Ascending aorta (tissue), 2 donors: ENCODE measurements at regions not wholly inside any gene's neighbourhood (a gene's known extent, or its start where the extent isn't known, plus 50 kb on each side); places are given as distances from the start of the nearest gene placed in this dataset.

Experiments
- DNase-seq, 2 donors: peaks; one replicate each; pipeline ENCODE4 v3.0.0-alpha.2; 2019; ENCODE audit warnings: low spot score in 2 of 2
- H3K27ac ChIP-seq, 2 donors: fragments of 200-600 bp; sonication (generic); one replicate each; pipeline ENCODE4 v1.5.1; 2016 to 2017; ENCODE audit warnings: mild to moderate bottlenecking in 1 of 2
- H3K27me3 ChIP-seq: fragments of 200-600 bp; sonication (generic); one replicate; pipeline ENCODE4 v1.5.1; 2017
- H3K36me3 ChIP-seq, 2 donors: fragments of 200-600 bp; sonication (generic); one replicate each; pipeline ENCODE4 v1.5.1; 2016
- H3K4me1 ChIP-seq, 2 donors: fragments of 200-600 bp; sonication (generic); one replicate each; pipeline ENCODE4 v1.5.1; 2016 to 2017; ENCODE audit warnings: mild to moderate bottlenecking in 1 of 2
- H3K4me3 ChIP-seq, 2 donors: fragments of 200-600 bp; sonication (generic); one replicate each; pipeline ENCODE4 v1.5.1; 2016 to 2017; ENCODE audit warnings: mild to moderate bottlenecking in 1 of 2
- H3K9me3 ChIP-seq, 2 donors: fragments of 200-600 bp; sonication (generic); one replicate each; pipeline ENCODE4 v1.5.1; 2016
- CTCF ChIP-seq, 3 experiments: fragments of 200-600 bp in 2 of 3; fragments of 450-650 bp in 1 of 3; sonication (generic) in 2 of 3; IDR thresholded peaks; one replicate each; pipeline ENCODE4 v1.5.1; 2016 to 2019; ENCODE audit warnings: antibody characterized with exemption in 3 of 3, mild to moderate bottlenecking in 1 of 3, moderate library complexity in 1 of 3
- intact Hi-C: fragments of 100-400 bp; cut with DNase I; formaldehyde crosslinking; loops from one replicate; pipeline ENCODE4 v1.15.1; 2023

GRCh38 chr15:61750271-61751084 lies 309.8 kb downstream of the VPS13C start:
- Histone ChIP-seq H3K27me3 (no peaks in the 10 kb centered on the region), H3K9me3 (no peaks in the 10 kb centered on the region), H3K4me3 (no peak overlapping the region), H3K36me3 (no peaks in the 10 kb centered on the region), H3K4me1 (no peaks in the 10 kb centered on the region), H3K27ac (no peak overlapping the region)
- TF ChIP-seq CTCF (IDR thresholded peaks at IDR 0.05), result no peak
- intact Hi-C loops, result no loop called here
- no peak for DNase-seq

GRCh38 chr15:61749169-61749568 lies 311.1 kb downstream of the VPS13C start:
- TF ChIP-seq CTCF (IDR thresholded peaks at IDR 0.05), result no peak
- Histone ChIP-seq H3K4me1 (no peaks in the 10 kb centered on the region), H3K4me3 (no peak overlapping the region), H3K9me3 (no peaks in the 10 kb centered on the region), H3K36me3 (no peaks in the 10 kb centered on the region), H3K27ac (no peak overlapping the region), H3K27me3 (no peaks in the 10 kb centered on the region)
- intact Hi-C loops, result no loop called here
- DNase-seq, result no peak

GRCh38 chr15:61748529-61748928 lies 311.7 kb downstream of the VPS13C start:
- no peak for TF ChIP-seq CTCF (IDR thresholded peaks at IDR 0.05)
- Histone ChIP-seq H3K27ac (no peak overlapping the region), H3K4me3 (no peak overlapping the region), H3K36me3 (no peaks in the 10 kb centered on the region), H3K4me1 (no peaks in the 10 kb centered on the region), H3K27me3 (no peaks in the 10 kb centered on the region), H3K9me3 (no peaks in the 10 kb centered on the region)
- intact Hi-C loops, result no loop called here
- no peak for DNase-seq

- no peak for DNase-seq
- Histone ChIP-seq H3K9me3 (no peaks in the 10 kb centered on the region), H3K4me1 (no peaks in the 10 kb centered on the region), H3K27ac (no peak overlapping the region), H3K27me3 (no peaks in the 10 kb centered on the region), H3K36me3 (no peaks in the 10 kb centered on the region), H3K4me3 (no peak overlapping the region)
- no peak for TF ChIP-seq CTCF (IDR thresholded peaks at IDR 0.05)
- intact Hi-C loops, result no loop called here
Measured at GRCh38 chr15:61746589-61746988, 313.7 kb downstream of the VPS13C start.

- H3K4me1 ChIP-seq, result no peaks in the 10 kb centered on the region
- intact Hi-C loops, result no loop called here
Measured at GRCh38 chr15:61743345-61743909, 316.8 kb downstream of the VPS13C start.

More at GRCh38 chr15:61743345-61743909, 316.8 kb downstream of the VPS13C start:
- no peak for TF ChIP-seq CTCF (IDR thresholded peaks at IDR 0.05)
- DNase-seq, result no peak
- Histone ChIP-seq H3K9me3 (no peaks in the 10 kb centered on the region), H3K27ac (no peak overlapping the region), H3K27me3 (no peaks in the 10 kb centered on the region), H3K36me3 (no peaks in the 10 kb centered on the region), H3K4me3 (no peak overlapping the region)
